Sigmoid colon (tissue), 4 donors: ENCODE measurements at regions not wholly inside any gene's neighbourhood (a gene's known extent, or its start where the extent isn't known, plus 50 kb on each side); places are given as distances from the start of the nearest gene placed in this dataset.

Source experiments
- CTCF ChIP-seq, 4 experiments: fragments of 450-650 bp in 3 of 4; fragments of 200-600 bp in 1 of 4; IDR thresholded peaks; one replicate each; pipeline ENCODE4 v1.5.1; 2016 to 2019; ENCODE audit warnings: antibody characterized with exemption in 4 of 4, mild to moderate bottlenecking in 3 of 4, moderate library complexity in 2 of 4
- POLR2A ChIP-seq, 2 donors: fragments of 450-650 bp; IDR thresholded peaks; one replicate each; pipeline ENCODE4 v1.6.1; 2016; ENCODE audit warnings: antibody characterized with exemption in 2 of 2, mild to moderate bottlenecking in 2 of 2, moderate library complexity in 2 of 2
- POLR2AphosphoS5 ChIP-seq, 4 donors: sonication (generic); formaldehyde crosslinking; IDR thresholded peaks; one replicate each; pipeline ENCODE4 v1.6.1; 2017; ENCODE audit warnings: antibody characterized with exemption in 4 of 4

GRCh38 chr14:48693793-48694192 lies 892.4 kb downstream of the RPS29 start:
- TF ChIP-seq CTCF (IDR thresholded peaks at IDR 0.05) (no peak), POLR2AphosphoS5 (IDR thresholded peaks at IDR 0.05) (no peak), POLR2A (IDR thresholded peaks at IDR 0.05) (no peak)
